ENCODE measurements at regions not wholly inside any gene's neighbourhood (a gene's known extent, or its start where the extent isn't known, plus 50 kb on each side); places are given as distances from the start of the nearest gene placed in this dataset.

DNA sequence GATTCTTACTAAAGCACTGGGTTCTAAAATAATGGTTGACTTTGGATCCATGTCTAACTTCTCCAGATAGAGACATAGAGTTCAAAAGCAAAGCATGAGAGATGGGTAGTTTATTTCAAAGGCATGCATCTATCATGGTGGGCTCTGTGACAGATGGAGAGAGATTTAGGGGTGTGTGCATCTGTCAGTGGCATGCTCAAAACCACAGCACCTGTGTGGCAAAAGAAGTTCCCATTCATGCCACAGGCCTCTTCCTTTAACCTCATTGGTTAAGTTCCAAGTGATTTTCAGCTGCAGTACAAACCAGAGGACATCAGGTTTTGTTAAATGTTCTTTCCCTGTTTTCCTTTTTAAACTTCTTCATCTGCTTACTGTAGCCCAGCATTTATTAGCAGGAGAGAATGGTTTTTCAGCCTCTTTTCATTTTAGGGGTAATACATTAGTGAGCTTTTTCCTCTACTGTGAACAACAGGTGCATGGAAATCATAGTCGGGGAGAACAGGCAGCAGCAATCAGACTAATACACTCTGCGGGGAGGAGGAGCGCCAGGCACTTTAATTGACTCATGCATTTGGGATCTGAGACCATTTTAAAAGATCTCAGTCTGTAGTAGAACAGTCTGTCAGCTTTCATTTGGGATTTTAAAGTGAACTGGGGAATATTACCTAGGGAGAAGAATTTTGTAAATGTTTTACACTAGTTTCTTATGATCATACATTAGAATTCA lies 52.4 kb upstream of the UPP2 start:
- DNase-seq: no peak

DNA sequence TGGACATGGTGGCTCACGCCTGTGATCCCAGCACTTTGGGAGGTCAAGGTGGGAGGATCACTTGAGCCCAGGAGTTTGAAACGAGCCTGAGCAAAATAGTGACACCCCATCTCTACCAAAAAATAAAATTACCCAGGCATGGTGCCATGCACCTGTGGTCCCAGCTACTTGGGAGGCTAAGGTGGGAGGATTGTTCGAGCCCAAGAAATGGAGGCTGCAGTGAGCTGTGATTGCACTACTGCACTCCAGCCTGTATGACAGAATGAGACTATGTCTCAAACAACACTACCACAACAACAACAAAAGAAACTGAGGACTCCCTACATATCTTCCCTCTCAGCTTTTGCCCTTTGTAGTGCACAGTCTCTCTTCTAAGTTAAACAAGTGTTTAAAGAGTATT lies 53.3 kb upstream of the UPP2 start:
- no peak for DNase-seq

- DNase-seq: no peak
These were observed 54.5 kb upstream of the UPP2 start for GRCh38 chr2:158047156-158047611.

- DNase-seq: no peak
These were observed 55.4 kb upstream of the UPP2 start for GRCh38 chr2:158046121-158046880.

DNA sequence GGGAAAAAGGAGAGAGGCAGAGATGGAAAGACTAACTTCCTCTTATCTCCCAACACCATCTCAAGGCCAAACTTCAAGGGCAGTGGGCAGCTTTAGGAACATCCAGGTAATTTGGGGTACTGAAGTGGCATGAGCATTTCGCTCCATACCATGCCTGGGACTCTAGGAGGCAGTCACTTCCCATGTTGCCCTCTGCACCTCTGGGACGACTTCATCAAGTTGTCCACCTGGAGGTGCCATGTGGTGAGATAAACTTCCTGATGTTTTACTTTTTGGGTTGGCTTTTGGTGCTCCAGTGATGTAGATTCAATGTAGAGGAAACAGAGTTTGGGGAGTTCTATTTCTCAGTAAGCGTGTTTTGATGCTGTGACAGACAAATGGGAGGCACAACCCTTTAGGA lies 56.3 kb upstream of the UPP2 start:
- DNase-seq: no peak

DNA sequence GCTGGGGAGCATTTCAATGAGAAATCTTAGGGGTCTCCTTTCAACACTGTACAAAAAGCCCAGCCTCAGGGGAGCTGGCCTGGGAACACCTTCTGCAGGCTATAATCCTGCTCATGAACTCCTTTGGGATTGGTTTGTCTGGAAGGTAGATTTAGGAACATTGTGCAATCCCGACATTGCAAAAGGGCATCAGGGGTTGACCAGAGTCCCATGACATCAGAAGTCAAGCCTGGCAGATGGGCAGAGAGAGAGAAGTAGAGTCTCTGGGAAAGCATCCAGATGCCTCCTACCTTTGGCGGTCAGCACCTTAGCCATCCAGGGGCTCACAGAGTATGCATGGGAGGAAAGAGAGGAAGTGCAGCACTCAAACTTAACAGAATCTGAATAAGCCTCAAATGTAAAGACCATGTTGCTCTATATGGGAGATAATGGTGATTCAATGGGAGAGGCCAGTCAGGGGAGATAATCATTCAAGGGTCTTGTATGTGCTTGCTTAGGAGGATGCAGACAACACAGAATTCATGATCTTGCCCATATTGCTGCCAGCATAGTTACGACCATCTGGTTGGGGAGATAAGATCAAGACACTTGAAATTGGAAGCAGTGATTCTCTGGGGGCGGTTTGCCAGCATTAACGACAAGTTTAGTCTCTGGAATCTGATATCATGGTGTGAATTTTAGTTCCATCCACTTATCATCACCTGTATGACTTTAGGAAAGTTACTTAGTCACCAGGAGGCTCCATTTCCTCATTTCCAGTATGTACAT lies 58.3 kb upstream of the UPP2 start:
- no peak for DNase-seq

DNA sequence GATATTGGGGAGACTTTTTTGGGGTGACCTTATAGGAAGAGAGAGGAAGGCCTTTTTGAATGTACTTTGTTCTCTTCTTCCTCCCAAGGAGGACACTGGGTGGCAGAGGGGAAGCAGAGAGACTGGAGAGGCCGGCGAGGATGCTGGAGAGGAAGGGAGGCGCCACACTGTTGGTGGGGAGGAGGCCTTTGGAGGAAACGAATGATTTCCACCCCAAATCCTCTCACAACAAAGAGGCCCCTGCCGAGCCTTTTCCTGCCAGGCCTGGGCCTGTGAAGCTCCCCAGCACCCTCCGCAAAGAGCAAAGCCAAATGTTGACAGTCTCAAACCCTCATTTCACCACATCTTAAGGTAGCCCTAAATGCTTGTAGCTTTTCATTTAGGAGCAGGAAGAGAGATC lies 59.0 kb upstream of the UPP2 start:
- no peak for DNase-seq

- DNase-seq: peak; percentile 28
These were observed 59.4 kb upstream of the UPP2 start for GRCh38 chr2:158042245-158042644.

- DNase-seq: no peak
These were observed 60.3 kb upstream of the UPP2 start for GRCh38 chr2:158041400-158041799.

- DNase-seq: no peak
These were observed 62.8 kb upstream of the UPP2 start for GRCh38 chr2:158038901-158039300.

GRCh38 chr2:158034198-158034866 lies 67.3 kb upstream of the UPP2 start:
- peak; percentile 63 for DNase-seq

DNA sequence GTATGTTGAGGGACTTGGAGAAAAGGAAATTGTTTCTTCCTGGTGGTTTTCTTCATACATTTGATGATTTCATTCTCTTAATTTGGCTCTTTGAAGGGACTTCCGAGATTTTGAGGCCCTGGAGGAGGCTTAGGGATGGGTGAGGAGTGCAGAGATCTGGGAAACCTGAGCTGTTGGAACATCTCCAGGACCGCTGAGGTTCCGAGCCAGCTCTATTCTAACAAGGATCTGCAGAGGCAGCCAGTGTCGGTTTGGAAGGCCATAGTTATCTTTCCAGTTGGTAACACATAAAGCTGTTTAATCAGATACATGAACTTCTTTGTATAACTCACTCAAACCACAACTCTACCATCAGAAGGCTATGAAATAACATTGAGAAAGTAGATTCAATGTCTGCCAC lies 70.3 kb upstream of the UPP2 start:
- DNase-seq: no peak

DNA sequence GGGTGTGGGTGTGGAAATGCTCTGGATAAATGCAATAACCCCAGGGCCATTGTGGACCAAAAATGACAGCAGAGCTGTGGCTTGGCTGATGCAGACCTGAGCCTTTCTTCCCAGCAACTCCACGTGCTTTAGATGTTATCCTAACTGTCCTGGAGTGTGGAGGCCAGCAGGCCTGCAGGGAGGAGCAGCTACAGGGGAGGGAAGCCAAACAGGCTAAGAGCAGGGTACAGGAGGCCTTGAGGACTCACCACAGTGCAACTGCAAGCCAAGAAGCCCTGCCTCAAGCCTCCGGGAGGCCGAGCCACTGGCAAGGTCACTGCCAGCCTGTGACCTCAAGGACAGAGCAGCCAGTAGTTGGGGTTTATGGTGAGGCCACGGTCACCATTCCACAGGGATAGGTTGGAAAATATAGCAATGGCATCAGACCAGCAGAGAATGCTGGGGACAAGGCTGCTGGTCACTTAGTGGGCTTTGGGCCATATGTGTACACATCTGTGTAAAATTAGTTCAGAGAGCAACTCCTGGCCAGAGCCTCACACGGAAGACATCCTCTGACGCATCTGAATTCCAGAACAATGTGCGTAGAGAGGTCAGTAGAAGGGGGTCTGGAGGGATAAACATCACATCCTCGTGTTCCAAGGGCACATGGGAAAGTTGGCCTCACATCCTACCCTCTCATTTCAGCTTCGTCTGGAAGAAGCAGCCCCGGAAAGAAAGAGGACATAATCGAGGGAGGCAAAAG lies 76.2 kb upstream of the UPP2 start:
- DNase-seq: peak; percentile 65

- peak; percentile 36 for DNase-seq
These were observed 77.3 kb upstream of the UPP2 start for GRCh38 chr2:158024288-158024898.

- DNase-seq: no peak
These were observed 78.8 kb upstream of the UPP2 start for GRCh38 chr2:158022888-158023287.

GRCh38 chr2:158021226-158021625 lies 80.5 kb upstream of the UPP2 start:
- DNase-seq: no peak

GRCh38 chr2:158015428-158016076 lies 86.1 kb upstream of the UPP2 start:
- DNase-seq: no peak

DNA sequence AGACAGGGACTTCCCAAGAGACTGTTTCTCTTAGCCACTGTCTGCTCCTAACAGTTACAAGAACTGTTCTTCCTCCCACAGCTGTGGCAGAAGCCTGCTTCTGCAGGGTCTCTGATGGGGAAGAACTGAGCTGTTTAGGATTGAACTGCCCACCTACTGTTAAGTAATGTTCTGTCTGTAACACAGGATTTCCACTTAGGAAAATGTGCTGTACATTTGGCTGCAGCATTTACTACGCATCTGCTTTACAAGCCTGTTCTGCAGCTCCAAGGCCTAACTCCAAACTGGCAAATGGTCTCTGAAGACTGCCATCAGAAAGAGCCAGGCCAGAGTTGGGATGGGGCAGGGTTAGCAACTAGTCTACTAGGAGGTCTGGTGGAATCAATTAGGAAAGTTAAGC lies 87.8 kb upstream of the UPP2 start:
- no peak for DNase-seq

GRCh38 chr2:158011055-158011771 lies 90.5 kb upstream of the UPP2 start:
- DNase-seq: no peak

GRCh38 chr2:158009399-158009798 lies 92.3 kb upstream of the UPP2 start:
- peak; percentile 44 for DNase-seq
